IMR-90 (cell line): ENCODE measurements at regions not wholly inside any gene's neighbourhood (a gene's known extent, or its start where the extent isn't known, plus 50 kb on each side); places are given as distances from the start of the nearest gene placed in this dataset.

ENCODE experiments used
- ATAC-seq: fragments of 200-7000 bp; cut with Tn5 transposase; 2 replicates; pipeline ENCODE4 v1.9.1; 2020; ENCODE audit warnings: low read depth, mild to moderate bottlenecking, moderate library complexity
- BruUV-seq: library from RNA; stranded (reverse); fragments of 400-500 nt; replicated peaks from 2 replicates; lab custom pipeline; 2021; lab: Mats Ljungman, UMichigan
- CTCF ChIA-PET: fragments of 300-600 bp; formaldehyde crosslinking; extraction: SDS; loops from one replicate; lab custom pipeline; 2021; ENCODE audit warnings: antibody characterized with exemption; lab: Yijun Ruan, JAX
- POLR2A ChIA-PET: fragments of 300-600 bp; sonication (Branson Sonifier 250); formaldehyde crosslinking; loops from one replicate; lab custom pipeline; 2022; ENCODE audit warnings: antibody characterized with exemption; ENCODE audit not compliant: unreplicated experiment; lab: Charles Lee
- DNase-seq: peaks from one replicate; pipeline ENCODE4 v3.0.0; 2013
- H2AFZ ChIP-seq: replicated peaks from 2 replicates; pipeline ENCODE3; 2013; ENCODE audit warnings: low read length, mild to moderate bottlenecking; ENCODE audit not compliant: poor library complexity
- H2AK5ac ChIP-seq: 2 replicates; pipeline ENCODE4 v1.6.1; 2013; ENCODE audit warnings: low read depth, low read length, inconsistent platforms
- H2AK9ac ChIP-seq: replicated peaks from 2 replicates; pipeline ENCODE3; 2013; ENCODE audit warnings: mild to moderate bottlenecking, low read depth, low read length, moderate library complexity; ENCODE audit not compliant: poor library complexity
- H2BK120ac ChIP-seq: 2 replicates; pipeline ENCODE4 v1.6.1; 2013; ENCODE audit warnings: low read depth, low read length, inconsistent platforms
- H2BK15ac ChIP-seq: 3 replicates; pipeline ENCODE4 v1.6.1; 2013; ENCODE audit warnings: low read depth, low read length, inconsistent platforms
- H2BK20ac ChIP-seq: 2 replicates; pipeline ENCODE4 v1.6.1; 2013; ENCODE audit warnings: low read depth, mild to moderate bottlenecking, inconsistent platforms, low read length, moderate library complexity
- H2BK5ac ChIP-seq: 2 replicates; pipeline ENCODE4 v1.6.1; 2013; ENCODE audit warnings: mild to moderate bottlenecking, low read depth, low read length, inconsistent platforms; ENCODE audit not compliant: poor library complexity, severe bottlenecking
- H3K14ac ChIP-seq: replicated peaks from 2 replicates; pipeline ENCODE4 v1.6.1; 2013; ENCODE audit warnings: low read depth, low read length, inconsistent platforms
- H3K18ac ChIP-seq: 2 replicates; pipeline ENCODE4 v1.6.1; 2013; ENCODE audit warnings: low read depth, low read length, control low read depth
- H3K23ac ChIP-seq: 2 replicates; pipeline ENCODE4 v1.6.1; 2013; ENCODE audit warnings: low read depth, low read length, inconsistent platforms
- H3K27ac ChIP-seq: 2 replicates; pipeline ENCODE4 v1.5.1; 2013; ENCODE audit warnings: mild to moderate bottlenecking, control low read depth, low read length; ENCODE audit not compliant: insufficient read depth
- H3K27me3 ChIP-seq: 2 replicates; pipeline ENCODE4 v1.6.1; 2013; ENCODE audit warnings: low read length; ENCODE audit not compliant: control insufficient read depth, insufficient read depth
- H3K36me3 ChIP-seq: 2 replicates; pipeline ENCODE4 v1.6.1; 2013; ENCODE audit warnings: low read length, mixed read lengths; ENCODE audit not compliant: control insufficient read depth, insufficient read depth
- H3K4ac ChIP-seq: 2 replicates; pipeline ENCODE4 v1.6.1; 2013; ENCODE audit warnings: low read depth, low read length, inconsistent platforms
- H3K4me1 ChIP-seq: 2 replicates; pipeline ENCODE4 v1.6.1; 2013; ENCODE audit warnings: low read length, mixed read lengths; ENCODE audit not compliant: control insufficient read depth, insufficient read depth
- H3K4me2 ChIP-seq: 2 replicates; pipeline ENCODE4 v1.6.1; 2013; ENCODE audit warnings: low read depth, mild to moderate bottlenecking, control low read depth, low read length, moderate library complexity
- H3K4me3 ChIP-seq: 2 replicates; pipeline ENCODE4 v1.5.1; 2013; ENCODE audit warnings: low read depth, mild to moderate bottlenecking, control low read depth, low read length, moderate library complexity; ENCODE audit not compliant: insufficient read depth
- H3K56ac ChIP-seq: 2 replicates; pipeline ENCODE4 v1.6.1; 2013; ENCODE audit warnings: low read length, inconsistent platforms; ENCODE audit not compliant: insufficient read depth; ENCODE audit errors: extremely low read depth
- H3K79me1 ChIP-seq, 2 experiments: 2 replicates each; pipeline ENCODE4 v1.6.1; 2013; ENCODE audit warnings: low read length in 2 of 2, inconsistent platforms in 1 of 2, low read depth in 1 of 2
- H3K9ac ChIP-seq: 2 replicates; pipeline ENCODE4 v1.6.1; 2013; ENCODE audit warnings: low read depth, low read length, control low read depth
- H3K9me1 ChIP-seq: 2 replicates; pipeline ENCODE4 v1.6.1; 2013; ENCODE audit warnings: low read length, inconsistent platforms; ENCODE audit not compliant: insufficient read depth
- H3K9me3 ChIP-seq: 2 replicates; pipeline ENCODE4 v1.6.1; 2013; ENCODE audit warnings: low read length; ENCODE audit not compliant: control insufficient read depth, insufficient read depth
- H4K20me1 ChIP-seq: 2 replicates; pipeline ENCODE4 v1.6.1; 2013; ENCODE audit warnings: low read length, inconsistent platforms; ENCODE audit not compliant: insufficient read depth
- H4K5ac ChIP-seq: 2 replicates; pipeline ENCODE4 v1.6.1; 2013; ENCODE audit warnings: mild to moderate bottlenecking, low read depth, low read length, control low read depth
- H4K8ac ChIP-seq, 2 experiments: 2 replicates each; pipeline ENCODE4 v1.6.1; 2013; ENCODE audit warnings: low read depth in 2 of 2, low read length in 2 of 2, control low read depth in 1 of 2, inconsistent platforms in 1 of 2
- H4K91ac ChIP-seq: 2 replicates; pipeline ENCODE4 v1.6.1; 2013; ENCODE audit warnings: low read depth, low read length, inconsistent platforms; ENCODE audit not compliant: insufficient read depth
- CEBPB ChIP-seq: IDR thresholded peaks from 2 replicates; pipeline ENCODE4 v1.6.1; 2012; ENCODE audit warnings: low read depth, low read length, improper control_type of control experiment
- MXI1 ChIP-seq: IDR thresholded peaks from 2 replicates; pipeline ENCODE4 v1.6.1; 2012; ENCODE audit warnings: low read depth, mild to moderate bottlenecking, low read length, moderate library complexity, borderline replicate concordance
- NFE2L2 ChIP-seq: fragments of 150-350 bp; IDR thresholded peaks from 2 replicates; pipeline ENCODE4 v1.6.1; 2016; ENCODE audit warnings: low read depth, mild to moderate bottlenecking, low read length
- POLR2A ChIP-seq: IDR thresholded peaks from 2 replicates; pipeline ENCODE4 v1.6.1; 2012; ENCODE audit warnings: mild to moderate bottlenecking, low read depth, low read length
- RAD21 ChIP-seq: IDR thresholded peaks from 2 replicates; pipeline ENCODE4 v1.6.1; 2012; ENCODE audit warnings: low read length, improper control_type of control experiment
- SMC3 ChIP-seq: fragments of 150-350 bp; IDR thresholded peaks from 2 replicates; pipeline ENCODE4 v1.6.1; 2016; ENCODE audit warnings: low read depth, mild to moderate bottlenecking, antibody characterized with exemption, low read length, moderate library complexity
- WGBS, 2 experiments: methylation state at CpG; one replicate each; pipeline versions ENCODE4 v1.1.5 to v1.1.7; 2013; ENCODE audit warnings: missing lambda C conversion rate in 2 of 2; ENCODE audit not compliant: insufficient read length in 1 of 2; ENCODE audit errors: extremely low coverage in 2 of 2; 5-methylcytosine and 5-hydroxymethylcytosine counted together
- dilution Hi-C: fragments of 300-500 bp; cut with HindIII; formaldehyde crosslinking; loops from one replicate; pipeline ENCODE4 v1.14.3; 2018; ENCODE audit warnings: low sequenced_read_pairs; ENCODE audit not compliant: unreplicated experiment
- in situ Hi-C: fragments of 300-500 bp; cut with MboI; formaldehyde crosslinking; loops from 3 replicates; pipeline ENCODE4 v1.14.3; 2019; ENCODE audit warnings: low sequenced_read_pairs, inconsistent platforms, mixed read lengths
- intact Hi-C: fragments of 100-400 bp; cut with micrococcal nuclease; formaldehyde crosslinking; loops from 2 replicates; pipeline ENCODE4 v1.10.0; 2022

- TF ChIP-seq RAD21 (no peak), NFE2L2 (no peak), SMC3 (no peak), POLR2A (no peak), MXI1 (no peak), CEBPB (no peak)
- no TSS peak for BruUV-seq
- no peak overlapping the region for H3K4me2 ChIP-seq
- H3K9ac ChIP-seq = no peak overlapping the region
- WGBS, 2 experiments = 85% methylated on average over 9 of the region's 11 CpGs; no CpG with 5 or more reads in 1 of the 2 experiments
- no peak overlapping the region for H3K4ac ChIP-seq
- no peak overlapping the region for H2BK15ac ChIP-seq
- no peak overlapping the region for H4K8ac ChIP-seq
- H2AK5ac ChIP-seq = no peak overlapping the region
- no peak overlapping the region for H3K4me3 ChIP-seq
- dilution Hi-C loops (no loop called here), intact Hi-C loops (no loop called here), in situ Hi-C loops (no loop called here)
- no peak overlapping the region for H2BK20ac ChIP-seq
- H3K9me3 ChIP-seq = no peaks in the 10 kb centered on the region
- no peak overlapping the region for H2AFZ ChIP-seq
- H4K20me1 ChIP-seq = no peaks in the 10 kb centered on the region
- H3K14ac ChIP-seq = no peak overlapping the region
- no peak overlapping the region for H3K23ac ChIP-seq
- no peak overlapping the region for H3K56ac ChIP-seq
- ChIA-PET POLR2A (no interaction called here), CTCF (interaction anchor here (0.6 kb wide), 1 partner anchor 802 kb away, joined by 5 read pairs; no protein-coding TSS in a partner anchor)
- H3K27ac ChIP-seq = no peak overlapping the region
- H3K18ac ChIP-seq = no peak overlapping the region
- no peak overlapping the region for H2BK5ac ChIP-seq
- H3K9me1 ChIP-seq = no peaks in the 10 kb centered on the region
- H3K36me3 ChIP-seq = no peaks in the 10 kb centered on the region
- DNase-seq (no peak), ATAC-seq (no peak)
- H3K27me3 ChIP-seq = peaks cover 4% of the 10 kb centered on the region; the same call in 1 of the 2 replicates
- no peaks in the 10 kb centered on the region for H3K4me1 ChIP-seq
- no peak overlapping the region for H2BK120ac ChIP-seq
- no peak overlapping the region for H4K91ac ChIP-seq
- no peaks in the 10 kb centered on the region for H3K79me1 ChIP-seq
- no peak overlapping the region for H4K5ac ChIP-seq
- no peak overlapping the region for H2AK9ac ChIP-seq
Observed at GRCh38 chr5:8332666-8333445, 463.9 kb downstream of the MTRR start.
